AG08395 (cell line): ENCODE measurements at regions not wholly inside any gene's neighbourhood (a gene's known extent, or its start where the extent isn't known, plus 50 kb on each side); places are given as distances from the start of the nearest gene placed in this dataset.

ENCODE experiments used
- DNase-seq: peaks from one replicate; pipeline ENCODE4 v3.0.0; 2012; ENCODE audit warnings: mixed read lengths, low spot score

DNA sequence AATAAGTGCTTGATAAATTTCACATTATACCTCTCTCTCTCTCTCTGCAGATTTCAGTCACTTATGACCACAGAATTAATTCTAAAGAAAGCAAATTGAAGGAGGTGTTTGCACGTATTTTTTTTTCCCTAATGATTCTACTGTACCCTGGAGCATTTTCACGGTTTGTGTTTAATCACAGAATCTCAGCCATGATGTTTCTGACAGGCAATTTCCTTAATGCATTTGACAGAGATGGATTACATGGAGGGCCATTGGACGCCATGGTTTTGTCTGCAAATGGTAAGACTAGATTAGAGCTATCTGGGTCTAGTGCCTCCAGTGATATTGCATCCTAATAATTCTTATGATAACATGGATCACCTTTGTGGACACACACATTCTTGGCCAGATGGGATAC, 147.5 kb upstream of the RBFOX1 start:
- no peak for DNase-seq

DNA sequence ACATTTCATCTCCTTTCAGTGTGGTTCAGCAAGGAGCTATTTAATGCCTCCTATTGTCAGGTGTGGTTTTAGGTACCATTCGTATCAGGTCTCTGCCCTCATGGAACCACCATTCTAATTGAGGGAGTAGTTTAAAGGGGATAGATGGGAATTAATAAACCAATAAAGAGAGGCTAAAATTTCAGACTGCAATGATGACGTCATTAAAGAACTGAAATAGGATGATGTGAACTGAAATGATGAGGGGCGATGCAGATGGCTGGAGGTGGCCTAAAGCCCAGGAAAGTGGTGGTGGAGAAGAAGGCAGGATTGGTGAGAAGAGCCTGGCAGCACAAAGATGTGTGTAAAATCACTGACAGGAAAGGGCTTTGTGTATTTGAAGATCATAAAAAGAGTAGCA, 148.9 kb upstream of the RBFOX1 start:
- DNase-seq = no peak

- DNase-seq = no peak
Observed at GRCh38 chr16:7182510-7183109, 150.0 kb upstream of the RBFOX1 start.

DNA sequence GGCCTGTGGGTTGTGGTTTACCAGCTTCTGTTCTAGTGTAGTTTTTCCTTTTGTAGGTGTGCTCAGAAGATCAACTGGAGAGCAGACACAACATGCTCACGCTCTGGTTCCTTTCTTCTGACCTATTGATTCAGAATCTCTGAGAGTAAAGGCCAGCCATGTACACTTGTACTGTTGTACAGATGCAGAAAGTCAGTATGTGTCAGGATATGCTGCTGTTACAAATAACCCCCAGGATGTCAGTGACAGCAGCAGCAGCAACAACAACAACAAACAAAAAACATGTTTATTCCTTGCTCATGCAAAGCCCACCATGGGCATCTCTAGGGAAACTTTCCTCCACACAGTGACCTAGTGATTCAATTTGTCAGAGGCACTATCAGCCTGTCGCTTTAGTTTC, 154.8 kb upstream of the RBFOX1 start:
- no peak for DNase-seq

- no peak for DNase-seq
Observed at GRCh38 chr16:7171151-7171550, 161.5 kb upstream of the RBFOX1 start.

DNA sequence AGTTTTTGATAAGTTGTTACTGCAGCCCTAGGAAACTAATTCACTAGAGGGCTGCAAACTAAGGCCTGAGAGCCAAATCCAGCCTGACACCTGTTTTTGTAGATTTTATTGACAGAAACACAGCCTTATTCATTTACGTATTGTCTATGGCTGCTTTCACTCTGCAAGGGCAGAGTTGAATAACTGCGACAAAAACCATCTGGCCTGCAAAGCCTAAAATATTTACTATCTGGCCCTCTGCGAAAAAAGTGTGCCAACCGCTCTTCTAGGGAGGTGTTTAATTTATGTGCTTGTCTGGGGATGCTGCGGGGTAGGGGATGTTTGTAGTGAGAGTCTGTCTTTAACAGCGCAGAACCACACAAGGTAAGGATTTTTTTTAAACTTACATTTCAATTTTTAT, 165.0 kb upstream of the RBFOX1 start:
- no peak for DNase-seq

DNA sequence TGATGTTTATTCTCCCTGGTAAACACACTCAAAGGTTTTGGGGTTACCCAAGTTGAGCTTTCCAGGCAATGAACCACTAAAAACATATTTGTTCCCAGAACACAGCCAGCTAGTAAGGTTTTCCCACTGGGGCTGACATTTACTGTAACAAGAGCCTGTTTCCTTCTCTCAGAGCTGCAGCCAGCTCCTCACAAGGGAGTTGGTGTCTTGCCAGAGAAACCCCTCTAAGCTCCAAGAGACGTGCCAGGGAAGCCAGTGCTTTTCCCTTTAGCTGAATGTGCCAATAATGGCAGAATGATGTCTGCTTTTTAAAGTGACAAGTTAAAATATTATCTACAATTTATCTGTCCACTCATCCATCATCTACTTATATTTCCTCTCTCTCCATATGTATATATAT, 170.8 kb upstream of the RBFOX1 start:
- no peak for DNase-seq

- no peak for DNase-seq
Observed at GRCh38 chr16:7160093-7160492, 172.6 kb upstream of the RBFOX1 start.

- no peak for DNase-seq
Observed at GRCh38 chr16:7158481-7158880, 174.2 kb upstream of the RBFOX1 start.

GRCh38 chr16:7150230-7150629, 182.4 kb upstream of the RBFOX1 start:
- DNase-seq = no peak

GRCh38 chr16:7148606-7149005, 184.0 kb upstream of the RBFOX1 start:
- no peak for DNase-seq

GRCh38 chr16:7140899-7141298, 191.7 kb upstream of the RBFOX1 start:
- no peak for DNase-seq

DNA sequence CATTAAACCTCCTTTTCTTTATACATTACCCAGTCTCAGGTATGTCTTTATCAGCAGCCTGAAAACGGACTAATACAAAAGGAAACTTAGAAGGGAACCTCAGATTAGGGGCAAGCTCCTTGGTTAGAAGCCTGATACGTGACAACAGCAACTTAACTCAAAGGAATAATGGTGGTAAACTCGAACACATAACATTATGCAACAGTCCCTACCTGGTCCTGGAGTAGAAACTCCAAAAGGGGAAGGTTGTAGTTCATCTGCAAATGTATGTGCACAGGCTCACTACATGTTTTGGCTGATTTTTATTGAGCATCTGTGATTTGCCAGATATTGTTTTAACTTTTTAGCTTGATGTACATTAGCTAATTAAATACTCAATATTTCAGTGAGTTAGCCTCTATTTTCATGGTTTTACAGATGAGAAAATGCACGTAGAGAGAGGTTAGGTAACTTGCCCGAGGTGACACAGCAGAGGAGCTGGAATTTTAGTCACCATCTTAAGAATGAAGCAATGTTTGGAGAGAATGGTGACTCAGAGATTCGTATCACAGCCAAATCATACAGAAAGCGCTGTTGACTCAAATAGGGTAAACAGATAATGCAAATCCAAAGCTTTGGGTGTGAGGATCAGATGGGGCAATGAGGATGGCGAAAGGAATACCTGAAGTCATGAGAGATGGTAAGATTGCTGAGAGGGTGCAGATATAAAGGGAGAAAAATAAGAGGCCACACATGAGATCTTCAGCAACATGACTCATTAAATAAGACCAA, 194.9 kb upstream of the RBFOX1 start:
- no peak for DNase-seq

DNA sequence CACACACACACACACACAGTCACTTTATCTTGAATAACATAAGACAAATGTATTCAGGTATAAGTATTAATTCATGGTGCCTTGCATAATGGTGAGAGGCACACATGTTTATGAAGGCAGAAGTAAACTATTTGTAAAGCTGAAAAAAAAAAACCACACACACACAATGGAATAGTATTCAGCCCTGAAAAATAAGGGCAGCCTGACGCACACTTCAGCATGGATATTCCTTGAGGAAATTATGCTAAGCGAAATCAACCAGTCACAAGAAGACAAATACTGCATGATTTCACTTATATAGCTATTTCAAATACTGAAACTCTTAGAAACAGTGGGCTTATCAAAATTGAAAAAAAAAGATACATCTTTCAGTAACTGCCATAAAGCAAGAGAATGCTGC, 200.2 kb upstream of the RBFOX1 start:
- DNase-seq = no peak

- DNase-seq = no peak
Observed at GRCh38 chr16:7124701-7125100, 207.9 kb upstream of the RBFOX1 start.

- no peak for DNase-seq
Observed at GRCh38 chr16:7124242-7124641, 208.4 kb upstream of the RBFOX1 start.

GRCh38 chr16:7116734-7117133, 215.9 kb upstream of the RBFOX1 start:
- no peak for DNase-seq

GRCh38 chr16:7115898-7116297, 216.7 kb upstream of the RBFOX1 start:
- DNase-seq = no peak

- no peak for DNase-seq
Observed at GRCh38 chr16:7113949-7114348, 218.7 kb upstream of the RBFOX1 start.

DNA sequence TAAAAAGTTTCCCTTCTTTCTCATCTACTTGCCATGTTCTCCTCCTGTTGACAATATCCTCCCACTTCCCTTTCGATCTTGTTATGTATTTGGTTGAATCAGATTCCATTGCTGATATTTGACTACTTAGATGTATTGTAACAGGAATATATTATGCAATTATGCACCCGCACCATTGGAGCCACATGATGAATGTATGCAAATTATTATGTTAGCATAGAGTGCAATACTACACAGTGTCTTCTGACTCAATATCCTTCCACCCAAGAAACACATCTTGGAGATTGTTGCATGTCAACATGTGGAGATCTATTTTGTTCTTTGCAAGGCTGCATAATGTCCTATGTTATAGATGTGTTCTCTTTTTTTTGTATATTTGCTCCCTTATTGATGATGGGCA, 219.2 kb upstream of the RBFOX1 start:
- no peak for DNase-seq

- no peak for DNase-seq
Observed at GRCh38 chr16:7111265-7111664, 221.4 kb upstream of the RBFOX1 start.

- DNase-seq = no peak
Observed at GRCh38 chr16:7107436-7107835, 225.2 kb upstream of the RBFOX1 start.

DNA sequence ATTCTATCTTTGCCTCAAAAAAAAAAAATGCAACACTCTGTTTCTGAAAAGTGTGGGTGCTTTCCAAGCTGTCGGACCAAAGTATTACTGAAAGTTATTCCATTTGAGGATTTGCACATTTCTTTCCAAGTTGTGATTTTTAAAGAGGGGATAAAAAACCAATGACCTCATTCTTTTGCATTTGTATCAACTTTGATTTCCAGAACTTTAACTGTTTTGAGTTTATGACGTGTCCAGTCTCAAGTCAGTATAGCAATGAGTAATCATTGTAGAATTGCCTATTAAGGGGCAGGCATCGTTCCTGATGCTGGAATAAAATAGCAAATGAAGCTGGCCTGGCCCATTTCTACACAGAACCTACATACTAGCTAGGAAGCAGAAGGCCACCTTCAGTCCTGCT, 229.6 kb upstream of the RBFOX1 start:
- no peak for DNase-seq

DNA sequence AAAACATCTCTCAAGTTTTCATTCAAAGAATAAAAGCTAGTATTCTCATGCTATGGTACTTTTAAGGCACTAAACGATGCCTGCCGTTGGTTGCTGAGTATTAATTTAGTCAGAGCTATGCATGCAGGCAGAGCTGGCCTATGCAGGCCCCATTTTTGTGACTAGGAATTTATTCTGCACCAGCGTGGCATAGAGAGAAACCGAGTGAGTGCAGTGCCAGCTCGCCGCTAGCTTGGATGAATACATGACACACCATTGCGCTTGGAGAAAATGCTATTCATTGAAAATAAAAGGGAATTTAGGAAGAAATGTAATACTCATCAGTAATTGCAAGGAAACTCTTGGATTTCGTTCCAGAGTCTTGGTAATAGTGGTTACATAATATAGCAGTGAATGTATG, 231.6 kb upstream of the RBFOX1 start:
- no peak for DNase-seq
